ENCODE measurements at regions not wholly inside any gene's neighbourhood (a gene's known extent, or its start where the extent isn't known, plus 50 kb on each side); places are given as distances from the start of the nearest gene placed in this dataset.

- peak overlapping the region; percentile 41 for H3K27ac ChIP-seq (ENCODE audit: low read depth, low read length)
- POLR2A ChIA-PET: interaction anchor here (0.9 kb wide), 1 partner anchor 10 kb away, joined by 3 read pairs; no protein-coding TSS in a partner anchor
- CTCF ChIA-PET: interaction anchor here (0.9 to 7.4 kb wide), 6 partner anchors 7 to 1072 kb away, joined by 3 to 94 read pairs (median 8); no protein-coding TSS in a partner anchor
Measured at GRCh38 chr9:14423815-14424261, 109.9 kb upstream of the NFIB start.

DNA sequence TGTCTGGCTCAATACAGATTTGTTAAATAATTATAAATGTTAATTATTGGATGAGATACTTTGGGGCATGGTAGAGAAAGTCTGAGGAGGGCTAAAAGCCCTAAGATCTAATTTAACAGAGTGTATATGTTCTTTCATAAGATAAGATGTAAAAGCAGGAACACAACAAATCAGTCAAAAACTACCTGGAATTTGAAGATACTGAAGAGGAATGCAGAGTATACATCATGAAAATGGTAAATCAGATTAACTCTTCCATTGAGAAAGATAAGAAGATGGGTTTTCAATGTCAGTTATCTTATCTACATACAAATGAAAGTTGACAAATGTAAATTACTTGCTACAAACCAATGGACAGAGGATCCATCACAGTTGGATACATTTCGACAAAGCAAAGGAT lies 107.3 kb upstream of the NFIB start:
- CTCF ChIA-PET: interaction anchor here (1.0 to 9.2 kb wide), 2 partner anchors 6 to 68 kb away, joined by 3 to 94 read pairs; no protein-coding TSS in a partner anchor
- H3K27me3 ChIP-seq (ENCODE audit: control insufficient read depth, insufficient read depth, low read length): peaks cover 22% of the 10 kb centered on the region

More at GRCh38 chr9:14423815-14424261, 109.9 kb upstream of the NFIB start:
- DNase-seq (ENCODE audit: low read depth, low spot score): peak; percentile 38
- H3K9me3 ChIP-seq (ENCODE audit: control insufficient read depth, insufficient read depth, low read length): no peaks in the 10 kb centered on the region
- TF ChIP-seq CTCF (IDR thresholded peaks at IDR 0.05; ENCODE audit: low read depth, low read length): no peak
- peaks cover 20% of the 10 kb centered on the region for H3K27me3 ChIP-seq (ENCODE audit: control insufficient read depth, insufficient read depth, low read length)
- no peak overlapping the region for H3K4me3 ChIP-seq (ENCODE audit: low read depth, low read length)

GRCh38 chr9:14418941-14419937 lies 105.3 kb upstream of the NFIB start:
- Histone ChIP-seq H3K27ac (ENCODE audit: low read depth, low read length) (no peak overlapping the region), H3K27me3 (ENCODE audit: control insufficient read depth, insufficient read depth, low read length) (peaks cover 31% of the 10 kb centered on the region), H3K9me3 (ENCODE audit: control insufficient read depth, insufficient read depth, low read length) (peaks cover 6% of the 10 kb centered on the region; the same call in 1 of the 2 replicates), H3K4me3 (ENCODE audit: low read depth, low read length) (no peak overlapping the region)
- DNase-seq (ENCODE audit: low read depth, low spot score): no peak
- no peak for TF ChIP-seq CTCF (IDR thresholded peaks at IDR 0.05; ENCODE audit: low read depth, low read length)
- ChIA-PET POLR2A (no interaction called here), CTCF (interaction anchor here (0.6 to 9.2 kb wide), 2 partner anchors 8 to 201 kb away, joined by 3 to 94 read pairs; no protein-coding TSS in a partner anchor)

More for the DNA sequence above, 107.3 kb upstream of the NFIB start:
- Histone ChIP-seq H3K4me3 (ENCODE audit: low read depth, low read length) (no peak overlapping the region), H3K27ac (ENCODE audit: low read depth, low read length) (no peak overlapping the region), H3K9me3 (ENCODE audit: control insufficient read depth, insufficient read depth, low read length) (no peaks in the 10 kb centered on the region)
- no peak for DNase-seq (ENCODE audit: low read depth, low spot score)
- TF ChIP-seq CTCF (IDR thresholded peaks at IDR 0.05; ENCODE audit: low read depth, low read length): no peak
- POLR2A ChIA-PET: no interaction called here

DNA sequence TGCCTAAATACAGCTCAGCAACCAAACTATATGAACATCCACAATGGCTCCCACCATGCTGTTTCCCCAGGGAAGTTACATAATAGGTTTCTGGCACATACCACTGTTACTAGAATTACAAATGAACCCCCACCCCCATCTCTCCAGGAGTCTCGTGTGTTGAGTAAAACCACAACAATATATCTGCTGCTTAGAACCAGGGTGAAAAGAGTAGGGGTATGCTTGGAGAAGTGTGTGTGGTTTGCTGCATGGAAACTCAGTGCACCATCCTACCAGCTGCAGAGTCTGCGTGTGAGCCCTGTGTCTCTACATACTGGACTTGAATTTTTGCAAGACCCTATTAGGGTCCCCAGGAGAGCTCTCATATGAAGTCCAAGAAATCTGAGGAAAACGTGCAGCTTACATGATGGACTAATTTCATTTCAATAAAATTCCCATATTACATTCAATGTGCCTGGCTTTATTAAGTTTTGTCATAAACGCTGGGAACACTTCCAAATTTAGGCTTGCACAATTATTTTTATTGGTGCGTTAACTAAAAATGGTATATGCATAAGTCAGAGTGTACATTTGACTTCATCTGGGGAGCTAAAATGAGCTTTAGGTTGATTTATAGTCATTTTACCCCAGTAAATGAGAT lies 104.5 kb upstream of the NFIB start:
- Histone ChIP-seq H3K9me3 (ENCODE audit: control insufficient read depth, insufficient read depth, low read length) (peaks cover 6% of the 10 kb centered on the region; the same call in 1 of the 2 replicates), H3K4me3 (ENCODE audit: low read depth, low read length) (no peak overlapping the region), H3K27ac (ENCODE audit: low read depth, low read length) (no peak overlapping the region), H3K27me3 (ENCODE audit: control insufficient read depth, insufficient read depth, low read length) (peaks cover 38% of the 10 kb centered on the region)
- CTCF ChIA-PET: interaction anchor here (0.6 to 9.2 kb wide), 4 partner anchors 9 to 1227 kb away, joined by 3 to 94 read pairs (median 4); no protein-coding TSS in a partner anchor
- TF ChIP-seq CTCF (IDR thresholded peaks at IDR 0.05; ENCODE audit: low read depth, low read length): no peak
- no peak for DNase-seq (ENCODE audit: low read depth, low spot score)
- POLR2A ChIA-PET: no interaction called here
